ENCODE measurements at regions not wholly inside any gene's neighbourhood (a gene's known extent, or its start where the extent isn't known, plus 50 kb on each side); places are given as distances from the start of the nearest gene placed in this dataset.
"Not testable (repeated sequence)": the region's sequence is repeated elsewhere in the genome, so short reads cannot be mapped to it uniquely, and the experiment has no call there.

GRCh38 chr13:80830431-80830830 lies 489.5 kb upstream of the SPRY2 start:
- H3K9ac ChIP-seq (ENCODE audit: low read length): no peak overlapping the region
- H3K4me3 ChIP-seq (ENCODE audit: low read depth in 1 of 2, low read length in 2 of 2): no peak overlapping the region
- H3K36me3 ChIP-seq (ENCODE audit: insufficient read depth, low read length): no peaks in the 10 kb centered on the region
- H3K27ac ChIP-seq (ENCODE audit: low read depth, low read length): no peak overlapping the region
- H3K27me3 ChIP-seq (ENCODE audit: control insufficient read depth in 1 of 2, insufficient read depth in 2 of 2, low read length in 2 of 2): no peaks in the 10 kb centered on the region
- H3K4me1 ChIP-seq (ENCODE audit: insufficient read depth, low read length): no peaks in the 10 kb centered on the region
- peaks cover 7% of the 10 kb centered on the region for H3K9me3 ChIP-seq (ENCODE audit: low read length)

GRCh38 chr13:80828759-80829158 lies 487.8 kb upstream of the SPRY2 start:
- H3K4me1 ChIP-seq (ENCODE audit: insufficient read depth, low read length): no peaks in the 10 kb centered on the region
- H3K27me3 ChIP-seq (ENCODE audit: control insufficient read depth in 1 of 2, insufficient read depth in 2 of 2, low read length in 2 of 2): no peaks in the 10 kb centered on the region
- H3K9me3 ChIP-seq (ENCODE audit: low read length): peaks cover 7% of the 10 kb centered on the region
- no peak overlapping the region for H3K9ac ChIP-seq (ENCODE audit: low read length)
- H3K27ac ChIP-seq (ENCODE audit: low read depth, low read length): no peak overlapping the region
- H3K4me3 ChIP-seq (ENCODE audit: low read depth in 1 of 2, low read length in 2 of 2): no peak overlapping the region
- no peaks in the 10 kb centered on the region for H3K36me3 ChIP-seq (ENCODE audit: insufficient read depth, low read length)

- Histone ChIP-seq H3K9me3 (ENCODE audit: low read length) (peaks cover 3% of the 10 kb centered on the region), H3K4me3 (ENCODE audit: low read depth in 1 of 2, low read length in 2 of 2) (no peak overlapping the region), H3K36me3 (ENCODE audit: insufficient read depth, low read length) (no peaks in the 10 kb centered on the region), H3K27ac (ENCODE audit: low read depth, low read length) (no peak overlapping the region), H3K4me1 (ENCODE audit: insufficient read depth, low read length) (no peaks in the 10 kb centered on the region), H3K9ac (ENCODE audit: low read length) (no peak overlapping the region), H3K27me3 (ENCODE audit: control insufficient read depth in 1 of 2, insufficient read depth in 2 of 2, low read length in 2 of 2) (no peaks in the 10 kb centered on the region)
Measured at GRCh38 chr13:80825276-80825675, 484.4 kb upstream of the SPRY2 start.

- Histone ChIP-seq H3K9me3 (ENCODE audit: low read length) (no peaks in the 10 kb centered on the region), H3K27ac (ENCODE audit: low read depth, low read length) (no peak overlapping the region), H3K27me3 (ENCODE audit: control insufficient read depth in 1 of 2, insufficient read depth in 2 of 2, low read length in 2 of 2) (no peaks in the 10 kb centered on the region), H3K36me3 (ENCODE audit: insufficient read depth, low read length) (no peaks in the 10 kb centered on the region), H3K4me1 (ENCODE audit: insufficient read depth, low read length) (no peaks in the 10 kb centered on the region), H3K9ac (ENCODE audit: low read length) (no peak overlapping the region), H3K4me3 (ENCODE audit: low read depth in 1 of 2, low read length in 2 of 2) (no peak overlapping the region)
Measured at GRCh38 chr13:80824229-80824628, 483.3 kb upstream of the SPRY2 start.

- H3K36me3 ChIP-seq (ENCODE audit: insufficient read depth, low read length): no peaks in the 10 kb centered on the region
- no peaks in the 10 kb centered on the region for H3K27me3 ChIP-seq (ENCODE audit: control insufficient read depth in 1 of 2, insufficient read depth in 2 of 2, low read length in 2 of 2)
- H3K27ac ChIP-seq (ENCODE audit: low read depth, low read length): no peak overlapping the region
- no peaks in the 10 kb centered on the region for H3K4me1 ChIP-seq (ENCODE audit: insufficient read depth, low read length)
- no peaks in the 10 kb centered on the region for H3K9me3 ChIP-seq (ENCODE audit: low read length)
- H3K4me3 ChIP-seq (ENCODE audit: low read depth in 1 of 2, low read length in 2 of 2): no peak overlapping the region
- H3K9ac ChIP-seq (ENCODE audit: low read length): no peak overlapping the region
Measured at GRCh38 chr13:80823472-80823871, 482.5 kb upstream of the SPRY2 start.

GRCh38 chr13:80821466-80821865 lies 480.5 kb upstream of the SPRY2 start:
- Histone ChIP-seq H3K27me3 (ENCODE audit: control insufficient read depth in 1 of 2, insufficient read depth in 2 of 2, low read length in 2 of 2) (no peaks in the 10 kb centered on the region), H3K9ac (ENCODE audit: low read length) (no peak overlapping the region), H3K4me1 (ENCODE audit: insufficient read depth, low read length) (no peaks in the 10 kb centered on the region), H3K36me3 (ENCODE audit: insufficient read depth, low read length) (no peaks in the 10 kb centered on the region), H3K9me3 (ENCODE audit: low read length) (no peaks in the 10 kb centered on the region), H3K27ac (ENCODE audit: low read depth, low read length) (no peak overlapping the region), H3K4me3 (ENCODE audit: low read depth in 1 of 2, low read length in 2 of 2) (no peak overlapping the region)

GRCh38 chr13:80817979-80818378 lies 477.1 kb upstream of the SPRY2 start:
- no peak overlapping the region for H3K9ac ChIP-seq (ENCODE audit: low read length)
- no peaks in the 10 kb centered on the region for H3K36me3 ChIP-seq (ENCODE audit: insufficient read depth, low read length)
- no peak overlapping the region for H3K27ac ChIP-seq (ENCODE audit: low read depth, low read length)
- H3K4me3 ChIP-seq (ENCODE audit: low read depth in 1 of 2, low read length in 2 of 2): no peak overlapping the region
- no peaks in the 10 kb centered on the region for H3K27me3 ChIP-seq (ENCODE audit: control insufficient read depth in 1 of 2, insufficient read depth in 2 of 2, low read length in 2 of 2)
- H3K4me1 ChIP-seq (ENCODE audit: insufficient read depth, low read length): no peaks in the 10 kb centered on the region
- H3K9me3 ChIP-seq (ENCODE audit: low read length): no peaks in the 10 kb centered on the region

GRCh38 chr13:80814541-80814940 lies 473.6 kb upstream of the SPRY2 start:
- Histone ChIP-seq H3K27ac (ENCODE audit: low read depth, low read length) (no peak overlapping the region), H3K4me3 (ENCODE audit: low read depth in 1 of 2, low read length in 2 of 2) (no peak overlapping the region), H3K9ac (ENCODE audit: low read length) (no peak overlapping the region), H3K36me3 (ENCODE audit: insufficient read depth, low read length) (no peaks in the 10 kb centered on the region), H3K9me3 (ENCODE audit: low read length) (no peaks in the 10 kb centered on the region), H3K27me3 (ENCODE audit: control insufficient read depth in 1 of 2, insufficient read depth in 2 of 2, low read length in 2 of 2) (no peaks in the 10 kb centered on the region), H3K4me1 (ENCODE audit: insufficient read depth, low read length) (no peaks in the 10 kb centered on the region)

GRCh38 chr13:80810294-80810693 lies 469.4 kb upstream of the SPRY2 start:
- H3K4me1 ChIP-seq (ENCODE audit: insufficient read depth, low read length); H3K27me3 ChIP-seq (ENCODE audit: control insufficient read depth in 1 of 2, insufficient read depth in 2 of 2, low read length in 2 of 2); H3K9ac ChIP-seq (ENCODE audit: low read length); H3K36me3 ChIP-seq (ENCODE audit: insufficient read depth, low read length); H3K4me3 ChIP-seq (ENCODE audit: low read depth in 1 of 2, low read length in 2 of 2); H3K9me3 ChIP-seq (ENCODE audit: low read length); H3K27ac ChIP-seq (ENCODE audit: low read depth, low read length): not testable (repeated sequence)

GRCh38 chr13:80802946-80803345 lies 462.0 kb upstream of the SPRY2 start:
- H3K27ac ChIP-seq (ENCODE audit: low read depth, low read length): no peak overlapping the region
- no peak overlapping the region for H3K4me3 ChIP-seq (ENCODE audit: low read depth in 1 of 2, low read length in 2 of 2)
- H3K4me1 ChIP-seq (ENCODE audit: insufficient read depth, low read length): peaks cover 4% of the 10 kb centered on the region
- no peaks in the 10 kb centered on the region for H3K36me3 ChIP-seq (ENCODE audit: insufficient read depth, low read length)
- no peaks in the 10 kb centered on the region for H3K27me3 ChIP-seq (ENCODE audit: control insufficient read depth in 1 of 2, insufficient read depth in 2 of 2, low read length in 2 of 2)
- no peaks in the 10 kb centered on the region for H3K9me3 ChIP-seq (ENCODE audit: low read length)
- H3K9ac ChIP-seq (ENCODE audit: low read length): no peak overlapping the region

GRCh38 chr13:80798576-80799133 lies 457.7 kb upstream of the SPRY2 start:
- Histone ChIP-seq H3K9ac (ENCODE audit: low read length) (no peak overlapping the region), H3K4me1 (ENCODE audit: insufficient read depth, low read length) (peaks cover 4% of the 10 kb centered on the region), H3K4me3 (ENCODE audit: low read depth in 1 of 2, low read length in 2 of 2) (no peak overlapping the region), H3K27me3 (ENCODE audit: control insufficient read depth in 1 of 2, insufficient read depth in 2 of 2, low read length in 2 of 2) (no peaks in the 10 kb centered on the region), H3K36me3 (ENCODE audit: insufficient read depth, low read length) (no peaks in the 10 kb centered on the region), H3K27ac (ENCODE audit: low read depth, low read length) (no peak overlapping the region), H3K9me3 (ENCODE audit: low read length) (no peaks in the 10 kb centered on the region)

- Histone ChIP-seq H3K4me1 (ENCODE audit: insufficient read depth, low read length) (no peaks in the 10 kb centered on the region), H3K27me3 (ENCODE audit: control insufficient read depth in 1 of 2, insufficient read depth in 2 of 2, low read length in 2 of 2) (no peaks in the 10 kb centered on the region), H3K36me3 (ENCODE audit: insufficient read depth, low read length) (no peaks in the 10 kb centered on the region), H3K9ac (ENCODE audit: low read length) (no peak overlapping the region), H3K27ac (ENCODE audit: low read depth, low read length) (no peak overlapping the region), H3K4me3 (ENCODE audit: low read depth in 1 of 2, low read length in 2 of 2) (no peak overlapping the region), H3K9me3 (ENCODE audit: low read length) (no peaks in the 10 kb centered on the region)
Measured at GRCh38 chr13:80787604-80788003, 446.7 kb upstream of the SPRY2 start.

Measured in muscle layer of colon (tissue), 2 donors.